Right forelimb (tissue), 1 donor: ENCODE measurements at regions not wholly inside any gene's neighbourhood (a gene's known extent, or its start where the extent isn't known, plus 50 kb on each side); places are given as distances from the start of the nearest gene placed in this dataset.
"Not testable (repeated sequence)": the region's sequence is repeated elsewhere in the genome, so short reads cannot be mapped to it uniquely, and the experiment has no call there.

Source experiments
- DNase-seq: peaks from one replicate; pipeline ENCODE4 v3.0.0-alpha.2; 2018

DNA sequence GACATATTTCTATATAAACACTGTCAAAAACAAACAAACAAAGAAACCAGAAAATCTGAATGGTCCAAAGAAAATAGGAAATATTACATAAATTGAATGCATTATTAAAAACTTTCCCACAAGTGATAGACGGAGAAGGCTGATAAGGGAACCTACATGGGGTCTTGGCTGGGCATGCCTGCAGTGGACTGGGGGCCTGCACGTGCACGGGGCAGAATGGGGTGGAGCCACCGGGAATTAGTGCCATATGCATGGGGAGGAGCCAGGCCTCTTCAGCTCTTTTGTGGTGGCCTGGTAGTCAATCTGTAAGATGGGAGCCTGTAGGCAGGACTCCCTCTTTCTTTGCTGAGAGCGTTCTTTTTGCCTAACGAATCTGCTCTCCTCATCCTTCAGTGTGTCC lies 1031.7 kb upstream of the FBXO33 start:
- no peak for DNase-seq

DNA sequence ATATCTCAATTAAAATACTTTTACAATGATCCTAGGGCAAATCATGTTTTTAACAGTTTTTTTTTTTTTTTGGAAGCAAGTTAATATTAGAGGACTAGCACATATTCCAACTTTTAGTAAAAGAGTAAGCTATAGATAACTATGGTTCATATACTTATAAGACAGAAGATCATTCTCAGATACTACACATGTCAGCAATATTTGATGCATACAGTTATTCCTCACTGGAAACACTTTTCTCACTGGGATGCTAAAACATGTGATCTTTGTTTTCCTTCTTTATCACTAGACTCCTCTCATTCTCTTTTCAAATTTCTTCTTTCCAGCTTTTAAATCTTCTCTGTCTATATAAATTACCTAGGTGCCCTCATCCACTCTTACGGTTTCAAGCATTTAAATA lies 1020.4 kb upstream of the FBXO33 start:
- no peak for DNase-seq

GRCh38 chr14:40447017-40447416 lies 1014.8 kb upstream of the FBXO33 start:
- no peak for DNase-seq

- no peak for DNase-seq
Measured at GRCh38 chr14:40445020-40445419, 1012.8 kb upstream of the FBXO33 start.

- no peak for DNase-seq
Measured at GRCh38 chr14:40436551-40436950, 1004.3 kb upstream of the FBXO33 start.

- DNase-seq, result no peak
Measured at GRCh38 chr14:40417777-40418401, 985.7 kb upstream of the FBXO33 start.

DNA sequence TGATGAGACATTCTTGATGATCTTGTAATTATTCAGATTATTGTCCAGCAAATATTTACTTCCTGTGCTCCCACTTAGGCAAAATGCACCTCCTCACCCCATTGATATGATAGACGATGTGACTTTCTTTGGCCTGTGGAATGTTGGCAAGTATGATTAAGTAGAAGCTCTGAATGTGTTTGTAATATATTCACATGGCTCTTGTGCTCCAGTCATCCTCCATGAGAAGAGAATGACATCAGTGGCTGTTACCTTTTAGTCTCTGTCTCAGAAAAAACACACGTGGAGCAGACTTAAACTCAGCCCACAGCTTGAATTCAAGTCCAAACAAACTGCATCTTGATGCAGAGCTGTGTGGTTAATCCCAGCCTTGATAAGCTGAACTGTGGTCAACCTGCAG lies 984.3 kb upstream of the FBXO33 start:
- DNase-seq, result no peak

- no peak for DNase-seq
Measured at GRCh38 chr14:40414386-40414785, 982.2 kb upstream of the FBXO33 start.

- no peak for DNase-seq
Measured at GRCh38 chr14:40413136-40413535, 980.9 kb upstream of the FBXO33 start.

GRCh38 chr14:40410708-40411107 lies 978.5 kb upstream of the FBXO33 start:
- no peak for DNase-seq

DNA sequence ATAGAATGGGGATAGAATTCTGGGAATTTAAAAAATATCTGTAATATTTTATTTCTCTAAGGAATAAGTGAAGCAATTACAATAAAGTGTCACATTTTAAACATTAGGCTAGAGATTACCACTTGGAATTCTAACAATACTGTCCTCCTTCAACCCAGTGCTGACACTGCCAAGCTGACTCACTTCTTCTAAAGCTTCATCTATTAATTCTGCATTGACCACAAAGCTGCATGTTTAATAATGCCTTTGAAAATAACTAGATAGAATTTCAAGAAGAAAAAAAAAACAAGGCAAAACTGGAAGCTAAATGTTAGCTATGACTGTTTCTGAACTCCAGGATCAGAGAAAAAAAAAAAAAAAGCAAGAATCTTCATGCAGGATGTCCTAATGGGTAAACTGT lies 970.7 kb upstream of the FBXO33 start:
- no peak for DNase-seq

GRCh38 chr14:40398981-40399380 lies 966.7 kb upstream of the FBXO33 start:
- DNase-seq, result no peak

GRCh38 chr14:40394634-40395340 lies 962.6 kb upstream of the FBXO33 start:
- no peak for DNase-seq

DNA sequence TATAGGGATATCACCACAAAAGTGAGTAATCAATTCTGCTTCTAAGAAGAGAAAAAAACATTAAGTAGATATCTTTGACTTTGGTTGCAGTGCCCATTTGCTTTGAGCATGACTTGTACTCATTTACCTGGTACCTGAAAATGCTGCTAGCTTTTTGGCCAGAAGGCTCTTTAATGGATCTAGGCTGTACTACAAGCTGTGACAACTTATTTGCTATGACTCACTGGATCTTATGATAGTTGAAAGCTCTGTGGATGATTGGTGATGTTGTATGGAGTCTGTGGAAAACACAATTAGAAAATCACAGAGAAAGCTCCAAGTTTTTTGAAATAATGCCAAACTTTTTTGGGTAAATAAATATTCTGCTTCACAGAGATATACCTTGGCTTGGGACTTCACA lies 960.9 kb upstream of the FBXO33 start:
- DNase-seq, result no peak

GRCh38 chr14:40386433-40386832 lies 954.2 kb upstream of the FBXO33 start:
- no peak for DNase-seq

DNA sequence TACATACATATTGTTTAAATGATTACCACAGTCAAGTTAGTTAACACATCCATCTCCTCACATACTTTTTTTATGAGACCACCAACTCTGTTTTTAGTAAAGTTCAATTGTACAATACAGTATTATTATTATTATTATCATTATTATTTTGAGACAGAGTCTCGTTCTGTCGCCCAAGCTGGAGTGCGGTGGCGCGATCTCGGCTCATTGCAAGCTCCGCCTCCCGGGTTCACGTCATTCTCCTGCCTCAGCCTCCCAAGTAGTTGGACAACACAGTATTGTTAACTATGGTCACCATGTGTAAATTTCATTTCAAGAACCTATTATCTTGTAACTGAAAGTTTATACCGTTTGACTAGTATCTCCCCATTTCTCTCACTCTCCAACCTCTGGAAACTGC lies 942.0 kb upstream of the FBXO33 start:
- DNase-seq, result no peak

GRCh38 chr14:40371011-40371410 lies 938.8 kb upstream of the FBXO33 start:
- DNase-seq, result no peak

DNA sequence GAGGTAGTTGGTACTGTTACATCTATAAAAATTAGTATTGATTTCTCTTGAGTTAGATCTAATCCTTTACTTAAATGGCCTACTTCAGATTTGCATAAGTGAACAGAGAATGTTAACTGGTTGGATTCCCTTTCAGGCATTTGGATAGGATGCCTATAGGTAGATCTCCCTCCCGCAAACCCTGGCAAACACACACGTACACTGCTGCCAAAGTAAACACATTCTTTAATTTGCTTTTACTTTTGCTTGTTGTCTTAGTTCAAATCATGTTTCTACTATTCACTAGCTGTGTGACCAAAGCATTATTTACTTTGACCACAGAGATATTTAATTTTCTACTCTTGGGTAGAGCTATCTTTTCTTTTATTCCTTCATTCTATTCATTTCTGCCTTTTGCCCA lies 936.1 kb upstream of the FBXO33 start:
- no peak for DNase-seq

DNA sequence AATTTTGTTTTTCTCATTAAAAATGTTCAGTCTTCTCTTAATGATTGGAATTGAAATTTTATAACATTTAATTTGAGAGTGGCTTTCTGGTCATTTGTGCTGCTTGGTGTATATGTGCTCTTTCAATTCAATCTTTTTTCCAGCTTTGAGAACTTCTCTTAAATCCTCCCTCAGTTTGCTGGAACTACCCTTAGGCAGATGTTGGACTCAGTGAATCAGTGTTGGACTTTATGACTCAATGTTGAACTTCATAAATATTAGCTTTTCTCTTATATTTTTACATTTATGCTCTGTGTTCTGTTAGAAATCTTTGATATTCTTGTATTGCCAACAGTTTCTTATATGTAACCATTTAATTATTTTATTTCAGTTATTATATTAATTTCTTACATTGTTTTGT lies 935.5 kb upstream of the FBXO33 start:
- DNase-seq, result no peak

GRCh38 chr14:40365305-40365704 lies 933.1 kb upstream of the FBXO33 start:
- no peak for DNase-seq

GRCh38 chr14:40362856-40363255 lies 930.6 kb upstream of the FBXO33 start:
- no peak for DNase-seq

- DNase-seq, result no peak
Measured at GRCh38 chr14:40354754-40355153, 922.5 kb upstream of the FBXO33 start.

GRCh38 chr14:40348104-40348503 lies 915.9 kb upstream of the FBXO33 start:
- DNase-seq, result not testable (repeated sequence)

- no peak for DNase-seq
Measured at GRCh38 chr14:40347675-40348074, 915.4 kb upstream of the FBXO33 start.

DNA sequence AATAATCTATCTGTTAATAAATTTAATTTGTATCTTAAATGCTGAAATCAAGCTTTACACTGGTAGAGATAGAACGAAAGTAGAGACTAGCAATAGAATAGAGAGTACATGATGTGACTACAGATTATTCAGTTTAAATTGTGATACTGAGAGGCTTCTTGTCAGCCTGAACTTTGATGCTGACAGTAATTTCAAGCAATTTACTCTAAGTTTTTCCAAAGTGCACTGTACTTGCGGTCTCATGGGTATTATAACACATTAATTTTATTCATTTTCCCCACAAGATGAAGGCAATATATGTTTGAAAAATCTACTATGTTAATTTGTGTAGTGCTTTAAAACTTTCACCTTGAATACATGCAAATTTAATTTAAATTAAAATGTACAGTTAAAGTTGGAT lies 914.0 kb upstream of the FBXO33 start:
- no peak for DNase-seq
